Heart right ventricle (tissue), 16 donors: ENCODE measurements at regions not wholly inside any gene's neighbourhood (a gene's known extent, or its start where the extent isn't known, plus 50 kb on each side); places are given as distances from the start of the nearest gene placed in this dataset.

Source experiments
- ATAC-seq, 8 donors: fragments of 200-7000 bp; cut with Tn5 transposase; one replicate each; pipeline ENCODE4 v1.9.1; 2020; ENCODE audit warnings: mild to moderate bottlenecking in 8 of 8, moderate library complexity in 8 of 8, moderate number of reproducible peaks in 1 of 8
- DNase-seq, 2 donors: peaks; one replicate each; pipeline ENCODE4 v3.0.0-alpha.2; 2020
- H3K27ac ChIP-seq, 10 donors: fragments of 200-600 bp; sonication (generic) in 2 of 10; one replicate each; pipeline versions ENCODE4 v1.5.0 to v1.8.0; 2020 to 2022; ENCODE audit warnings: mild to moderate bottlenecking in 3 of 10
- H3K27me3 ChIP-seq, 7 donors: fragments of 200-600 bp; one replicate each; pipeline ENCODE4 v1.8.0; 2021 to 2022; ENCODE audit warnings: mild to moderate bottlenecking in 2 of 7
- H3K36me3 ChIP-seq, 9 donors: fragments of 200-600 bp; sonication (generic) in 1 of 9; one replicate each; pipeline versions ENCODE4 v1.5.0 to v1.8.0; 2020 to 2022; ENCODE audit warnings: mild to moderate bottlenecking in 2 of 9
- H3K4me1 ChIP-seq, 9 donors: fragments of 200-600 bp; sonication (generic) in 1 of 9; one replicate each; pipeline versions ENCODE4 v1.5.0 to v1.8.0; 2020 to 2022; ENCODE audit warnings: mild to moderate bottlenecking in 4 of 9
- H3K4me3 ChIP-seq, 10 donors: fragments of 200-600 bp; sonication (generic) in 2 of 10; one replicate each; pipeline versions ENCODE4 v1.5.0 to v1.8.0; 2020 to 2022; ENCODE audit warnings: mild to moderate bottlenecking in 7 of 10, moderate library complexity in 2 of 10
- H3K9me3 ChIP-seq, 11 donors: fragments of 200-600 bp in 10 of 11; sonication (generic) in 2 of 11; one replicate each; pipeline versions ENCODE4 v1.5.0 to v1.8.0; 2013 to 2022; ENCODE audit warnings: mild to moderate bottlenecking in 2 of 11, control low read depth in 1 of 11, moderate library complexity in 1 of 11
- CTCF ChIP-seq, 9 donors: fragments of 200-600 bp; sonication (generic) in 2 of 9; IDR thresholded peaks; one replicate each; pipeline versions ENCODE4 v1.5.0 to v1.8.0; 2021 to 2022; ENCODE audit warnings: antibody characterized with exemption in 9 of 9, mild to moderate bottlenecking in 5 of 9, moderate library complexity in 1 of 9
- WGBS, 2 donors: extraction: QIAGEN DNeasy Blood & Tissue Kit; methylation state at CpG; one replicate each; pipeline ENCODE4 v1.1.7; 2013; ENCODE audit warnings: inconsistent platforms in 1 of 2; 5-methylcytosine and 5-hydroxymethylcytosine counted together
- intact Hi-C, 10 donors: fragments of 100-400 bp; cut with DNase I; formaldehyde crosslinking; loops; one replicate each; pipeline versions ENCODE4 v1.11.1 to v1.14.2; 2022
- donor health status: Arrhythmogenic right ventricular cardiomyopathy.
- donor health status: ischemic (EF 13 %, LVEDD 7.1; RV severe dilation, severe dysfunction).
- donor health status: healthy with polysubstance abuse.
- donor health status: DM: no; HTN: yes; CAD: no.
- donor health status: DM: no; HTN: no; CAD: no.
- donor health status: ischemic (EF 25% LVEDD 6.9; RV normal size, moderate dysfunction).
- donor health status: ischemic (EF 25% LVEDD 5.7; RV mildly dilated, moderate dysfunction).
- donor health status: healthy.
- donor health status: DM: yes; HTN: yes; CAD: no.
- donor health status: Ischemic cardiomyopathy.
- donor health status: ischemic (EF 35%, LVEDD 5.7; RV mildly dilated, moderate dysfunction).
- donor health status: nonischemic (EF 11% LVEDD 7.7; RV severe dilation, severe dysfunction).
- donor health status: DM: yes; HTN: yes; CAD: no.
- donor health status: PGD.
- donor health status: ischemic (EF 29% LVEDD 5.4; RV normal size, mild dysfunction).
- donor health status: nonischemic (EF 23%, LVEDD 6.1; RV moderate dilation, normal function).

GRCh38 chr21:21807598-21807903, 809.3 kb downstream of the NCAM2 start:
- H3K36me3 ChIP-seq: no peaks in the 10 kb centered on the region
- H3K4me1 ChIP-seq: no peaks in the 10 kb centered on the region
- H3K27me3 ChIP-seq: no peaks in the 10 kb centered on the region
- DNase-seq: no peak
- ATAC-seq: no peak
- H3K27ac ChIP-seq: no peak overlapping the region
- H3K4me3 ChIP-seq: no peak overlapping the region
- 67 to 79% methylated on average over 1 of the region's 1 CpG for whole genome bisulfite sequencing, 2 donors
- intact Hi-C loops: no loop called here
- TF ChIP-seq CTCF (IDR thresholded peaks at IDR 0.05): no peak
- H3K9me3 ChIP-seq: peaks cover 0 to 10% (median 0%) of the 10 kb centered on the region in 11 donors

- Histone ChIP-seq H3K36me3 (no peaks in the 10 kb centered on the region), H3K4me3 (no peak overlapping the region), H3K4me1 (no peaks in the 10 kb centered on the region), H3K27me3 (no peaks in the 10 kb centered on the region), H3K27ac (no peak overlapping the region), H3K9me3 (no peaks in the 10 kb centered on the region)
- intact Hi-C loops: no loop called here
- ATAC-seq (no peak), DNase-seq (no peak)
- TF ChIP-seq CTCF (IDR thresholded peaks at IDR 0.05): no peak
- WGBS, 2 donors: 80 to 82% methylated on average over 2 of the region's 2 CpGs
Observed at GRCh38 chr21:21813289-21813688, 815.1 kb downstream of the NCAM2 start.

GRCh38 chr21:21813934-21814333, 815.7 kb downstream of the NCAM2 start:
- no peak for ATAC-seq
- intact Hi-C loops: no loop called here
- Histone ChIP-seq H3K27me3 (no peaks in the 10 kb centered on the region), H3K4me1 (no peaks in the 10 kb centered on the region), H3K9me3 (no peaks in the 10 kb centered on the region), H3K4me3 (no peak overlapping the region), H3K36me3 (no peaks in the 10 kb centered on the region), H3K27ac (no peak overlapping the region)
- no peak for TF ChIP-seq CTCF (IDR thresholded peaks at IDR 0.05)
- no peak for DNase-seq

GRCh38 chr21:21816778-21817177, 818.6 kb downstream of the NCAM2 start:
- no peaks in the 10 kb centered on the region for H3K36me3 ChIP-seq
- DNase-seq (no peak), ATAC-seq (no peak)
- no peak overlapping the region for H3K4me3 ChIP-seq
- intact Hi-C loops: no loop called here
- H3K9me3 ChIP-seq: peaks cover 0 to 17% (median 0%) of the 10 kb centered on the region in 11 donors
- H3K4me1 ChIP-seq: no peaks in the 10 kb centered on the region
- 51 to 61% methylated on average over 4 of the region's 4 CpGs for WGBS, 2 donors
- TF ChIP-seq CTCF (IDR thresholded peaks at IDR 0.05): no peak
- no peaks in the 10 kb centered on the region for H3K27me3 ChIP-seq
- no peak overlapping the region for H3K27ac ChIP-seq

- no peaks in the 10 kb centered on the region for H3K4me1 ChIP-seq
- no peak overlapping the region for H3K27ac ChIP-seq
- intact Hi-C loops: no loop called here
- H3K9me3 ChIP-seq: peaks cover 0 to 21% (median 0%) of the 10 kb centered on the region in 11 donors
- no peak overlapping the region for H3K4me3 ChIP-seq
- no peaks in the 10 kb centered on the region for H3K27me3 ChIP-seq
- no peak for TF ChIP-seq CTCF (IDR thresholded peaks at IDR 0.05)
- DNase-seq (no peak), ATAC-seq (no peak)
- no peaks in the 10 kb centered on the region for H3K36me3 ChIP-seq
- 74 to 85% methylated on average over 2 of the region's 2 CpGs for WGBS, 2 donors
Observed at GRCh38 chr21:21818898-21819297, 820.7 kb downstream of the NCAM2 start.
